ENCODE measurements at regions not wholly inside any gene's neighbourhood (a gene's known extent, or its start where the extent isn't known, plus 50 kb on each side); places are given as distances from the start of the nearest gene placed in this dataset.

- DNase-seq (ENCODE audit: low read depth in 2 of 2, low spot score in 1 of 2) = no peak
Measured at GRCh38 chr19:29292153-29292552, 79.2 kb upstream of the UQCRFS1 start.

- no peak for DNase-seq (ENCODE audit: low read depth in 2 of 2, low spot score in 1 of 2)
Measured at GRCh38 chr19:29292562-29292961, 79.6 kb upstream of the UQCRFS1 start.

GRCh38 chr19:29293292-29293691 lies 80.3 kb upstream of the UQCRFS1 start:
- no peak for DNase-seq (ENCODE audit: low read depth in 2 of 2, low spot score in 1 of 2)

GRCh38 chr19:29293736-29294342 lies 80.9 kb upstream of the UQCRFS1 start:
- no peak for DNase-seq (ENCODE audit: low read depth in 2 of 2, low spot score in 1 of 2)

- no peak for DNase-seq (ENCODE audit: low read depth in 2 of 2, low spot score in 1 of 2)
Measured at GRCh38 chr19:29294343-29294811, 81.4 kb upstream of the UQCRFS1 start.

GRCh38 chr19:29295285-29295684 lies 82.3 kb upstream of the UQCRFS1 start:
- DNase-seq (ENCODE audit: low read depth in 2 of 2, low spot score in 1 of 2) = no peak

- no peak for DNase-seq (ENCODE audit: low read depth in 2 of 2, low spot score in 1 of 2)
Measured at GRCh38 chr19:29297381-29297780, 84.4 kb upstream of the UQCRFS1 start.

GRCh38 chr19:29299416-29300380 lies 86.7 kb upstream of the UQCRFS1 start:
- no peak for DNase-seq (ENCODE audit: low read depth in 2 of 2, low spot score in 1 of 2)

GRCh38 chr19:29302002-29302928 lies 89.3 kb upstream of the UQCRFS1 start:
- DNase-seq (ENCODE audit: low read depth in 2 of 2, low spot score in 1 of 2) = no peak

- no peak for DNase-seq (ENCODE audit: low read depth in 2 of 2, low spot score in 1 of 2)
Measured at GRCh38 chr19:29303069-29303718, 90.2 kb upstream of the UQCRFS1 start.

GRCh38 chr19:29303719-29304090 lies 90.8 kb upstream of the UQCRFS1 start:
- DNase-seq (ENCODE audit: low read depth in 2 of 2, low spot score in 1 of 2) = no peak

GRCh38 chr19:29305268-29305667 lies 92.3 kb upstream of the UQCRFS1 start:
- DNase-seq (ENCODE audit: low read depth in 2 of 2, low spot score in 1 of 2) = no peak

- DNase-seq (ENCODE audit: low read depth in 2 of 2, low spot score in 1 of 2) = no peak
Measured at GRCh38 chr19:29308977-29309590, 96.1 kb upstream of the UQCRFS1 start.

GRCh38 chr19:29309637-29310036 lies 96.7 kb upstream of the UQCRFS1 start:
- no peak for DNase-seq (ENCODE audit: low read depth in 2 of 2, low spot score in 1 of 2)

- DNase-seq (ENCODE audit: low read depth in 2 of 2, low spot score in 1 of 2) = no peak
Measured at GRCh38 chr19:29311191-29311790, 98.3 kb upstream of the UQCRFS1 start.

- no peak for DNase-seq (ENCODE audit: low read depth in 2 of 2, low spot score in 1 of 2)
Measured at GRCh38 chr19:29315556-29316190, 102.7 kb upstream of the UQCRFS1 start.

GRCh38 chr19:29318581-29318980 lies 105.6 kb upstream of the UQCRFS1 start:
- DNase-seq (ENCODE audit: low read depth in 2 of 2, low spot score in 1 of 2) = no peak

- no peak for DNase-seq (ENCODE audit: low read depth in 2 of 2, low spot score in 1 of 2)
Measured at GRCh38 chr19:29320086-29320485, 107.1 kb upstream of the UQCRFS1 start.

GRCh38 chr19:29320618-29321017 lies 107.7 kb upstream of the UQCRFS1 start:
- no peak for DNase-seq (ENCODE audit: low read depth in 2 of 2, low spot score in 1 of 2)

Data from stimulated activated CD8-positive, alpha-beta memory T cell treated with anti-CD3 and anti-CD28 coated beads, Interleukin-4, amount 100 ng/mL, for 4 hours (primary cell).